ENCODE measurements at regions not wholly inside any gene's neighbourhood (a gene's known extent, or its start where the extent isn't known, plus 50 kb on each side); places are given as distances from the start of the nearest gene placed in this dataset.

GRCh38 chr6:50102676-50103075 lies 52.9 kb upstream of the DEFB112 start:
- Mint-ChIP-seq H3K4me1 (no peaks in the 10 kb centered on the region), H3K27me3 (no peaks in the 10 kb centered on the region), H3K36me3 (ENCODE audit: low read depth) (no peaks in the 10 kb centered on the region), H3K9me3 (no peaks in the 10 kb centered on the region), H3K4me3 (no peak overlapping the region), H3K27ac (no peak overlapping the region)
- CTCF ChIA-PET = no interaction called here
- no peak for DNase-seq
- POLR2A ChIA-PET = no interaction called here

- ChIA-PET CTCF (interaction anchor here (1.1 kb wide), 1 partner anchor 46 kb away, joined by 3 read pairs; no protein-coding TSS in a partner anchor), POLR2A (no interaction called here)
- Mint-ChIP-seq H3K27ac (no peak overlapping the region), H3K4me3 (no peak overlapping the region), H3K27me3 (no peaks in the 10 kb centered on the region), H3K36me3 (ENCODE audit: low read depth) (no peaks in the 10 kb centered on the region), H3K4me1 (no peaks in the 10 kb centered on the region), H3K9me3 (no peaks in the 10 kb centered on the region)
- no peak for DNase-seq
Observed at GRCh38 chr6:50110587-50110986, 60.9 kb upstream of the DEFB112 start.

GRCh38 chr6:50112981-50113857 lies 63.5 kb upstream of the DEFB112 start:
- Mint-ChIP-seq H3K27ac (no peak overlapping the region), H3K4me1 (no peaks in the 10 kb centered on the region), H3K4me3 (no peak overlapping the region), H3K9me3 (no peaks in the 10 kb centered on the region), H3K36me3 (ENCODE audit: low read depth) (no peaks in the 10 kb centered on the region), H3K27me3 (no peaks in the 10 kb centered on the region)
- no peak for DNase-seq
- CTCF ChIA-PET = no interaction called here
- POLR2A ChIA-PET = no interaction called here

- ChIA-PET CTCF (no interaction called here), POLR2A (no interaction called here)
- no peaks in the 10 kb centered on the region for H3K27me3 Mint-ChIP-seq
Observed at GRCh38 chr6:50116390-50116789, 66.7 kb upstream of the DEFB112 start.

GRCh38 chr6:50116797-50117542 lies 67.2 kb upstream of the DEFB112 start:
- Mint-ChIP-seq H3K27ac (no peak overlapping the region), H3K4me3 (no peak overlapping the region), H3K27me3 (no peaks in the 10 kb centered on the region), H3K9me3 (no peaks in the 10 kb centered on the region), H3K4me1 (no peaks in the 10 kb centered on the region), H3K36me3 (ENCODE audit: low read depth) (no peaks in the 10 kb centered on the region)
- POLR2A ChIA-PET = no interaction called here
- CTCF ChIA-PET = no interaction called here
- DNase-seq = no peak

More at GRCh38 chr6:50116390-50116789, 66.7 kb upstream of the DEFB112 start:
- Mint-ChIP-seq H3K4me1 (no peaks in the 10 kb centered on the region), H3K27ac (no peak overlapping the region), H3K9me3 (no peaks in the 10 kb centered on the region), H3K36me3 (ENCODE audit: low read depth) (no peaks in the 10 kb centered on the region), H3K4me3 (no peak overlapping the region)
- DNase-seq = no peak

GRCh38 chr6:50120300-50120699 lies 70.6 kb upstream of the DEFB112 start:
- Mint-ChIP-seq H3K27me3 (no peaks in the 10 kb centered on the region), H3K9me3 (no peaks in the 10 kb centered on the region), H3K36me3 (ENCODE audit: low read depth) (no peaks in the 10 kb centered on the region), H3K4me3 (no peak overlapping the region), H3K27ac (no peak overlapping the region), H3K4me1 (no peaks in the 10 kb centered on the region)
- POLR2A ChIA-PET = no interaction called here
- CTCF ChIA-PET = no interaction called here
- no peak for DNase-seq

GRCh38 chr6:50123688-50124087 lies 74.0 kb upstream of the DEFB112 start:
- ChIA-PET CTCF (no interaction called here), POLR2A (no interaction called here)
- Mint-ChIP-seq H3K27ac (no peak overlapping the region), H3K27me3 (no peaks in the 10 kb centered on the region), H3K4me1 (no peaks in the 10 kb centered on the region), H3K36me3 (ENCODE audit: low read depth) (no peaks in the 10 kb centered on the region), H3K9me3 (no peaks in the 10 kb centered on the region), H3K4me3 (no peak overlapping the region)
- DNase-seq = no peak

- ChIA-PET POLR2A (no interaction called here), CTCF (no interaction called here)
- no peak for DNase-seq
- Mint-ChIP-seq H3K4me3 (no peak overlapping the region), H3K27me3 (no peaks in the 10 kb centered on the region), H3K27ac (no peak overlapping the region), H3K36me3 (ENCODE audit: low read depth) (no peaks in the 10 kb centered on the region), H3K9me3 (no peaks in the 10 kb centered on the region), H3K4me1 (no peaks in the 10 kb centered on the region)
Observed at GRCh38 chr6:50124572-50124971, 74.8 kb upstream of the DEFB112 start.

- H3K27ac Mint-ChIP-seq = no peak overlapping the region
- H3K4me3 Mint-ChIP-seq = no peak overlapping the region
- H3K4me1 Mint-ChIP-seq = no peaks in the 10 kb centered on the region
- ChIA-PET CTCF (no interaction called here), POLR2A (no interaction called here)
- H3K36me3 Mint-ChIP-seq (ENCODE audit: low read depth) = no peaks in the 10 kb centered on the region
- no peaks in the 10 kb centered on the region for H3K27me3 Mint-ChIP-seq
- H3K9me3 Mint-ChIP-seq = no peaks in the 10 kb centered on the region
- no peak for DNase-seq
Observed at GRCh38 chr6:50128420-50129005, 78.8 kb upstream of the DEFB112 start.

- H3K4me3 Mint-ChIP-seq = no peak overlapping the region
- H3K4me1 Mint-ChIP-seq = no peaks in the 10 kb centered on the region
- no peak for DNase-seq
- no peak overlapping the region for H3K27ac Mint-ChIP-seq
- POLR2A ChIA-PET = no interaction called here
- H3K36me3 Mint-ChIP-seq (ENCODE audit: low read depth) = no peaks in the 10 kb centered on the region
- CTCF ChIA-PET = no interaction called here
- no peaks in the 10 kb centered on the region for H3K9me3 Mint-ChIP-seq
- no peaks in the 10 kb centered on the region for H3K27me3 Mint-ChIP-seq
Observed at GRCh38 chr6:50135968-50136367, 86.2 kb upstream of the DEFB112 start.

GRCh38 chr6:50141100-50141499 lies 91.4 kb upstream of the DEFB112 start:
- Mint-ChIP-seq H3K36me3 (ENCODE audit: low read depth) (no peaks in the 10 kb centered on the region), H3K4me1 (no peaks in the 10 kb centered on the region), H3K9me3 (no peaks in the 10 kb centered on the region), H3K27me3 (no peaks in the 10 kb centered on the region), H3K4me3 (no peak overlapping the region), H3K27ac (no peak overlapping the region)
- no peak for DNase-seq
- ChIA-PET POLR2A (no interaction called here), CTCF (no interaction called here)

GRCh38 chr6:50143011-50143719 lies 93.4 kb upstream of the DEFB112 start:
- no peak overlapping the region for H3K27ac Mint-ChIP-seq
- H3K9me3 Mint-ChIP-seq = no peaks in the 10 kb centered on the region
- no peaks in the 10 kb centered on the region for H3K27me3 Mint-ChIP-seq
- no peak for DNase-seq
- ChIA-PET CTCF (no interaction called here), POLR2A (no interaction called here)
- no peaks in the 10 kb centered on the region for H3K36me3 Mint-ChIP-seq (ENCODE audit: low read depth)
- no peak overlapping the region for H3K4me3 Mint-ChIP-seq
- H3K4me1 Mint-ChIP-seq = no peaks in the 10 kb centered on the region

GRCh38 chr6:50145125-50145524 lies 95.4 kb upstream of the DEFB112 start:
- Mint-ChIP-seq H3K27ac (no peak overlapping the region), H3K4me3 (no peak overlapping the region), H3K27me3 (no peaks in the 10 kb centered on the region), H3K9me3 (no peaks in the 10 kb centered on the region), H3K4me1 (no peaks in the 10 kb centered on the region), H3K36me3 (ENCODE audit: low read depth) (no peaks in the 10 kb centered on the region)
- POLR2A ChIA-PET = no interaction called here
- no peak for DNase-seq
- CTCF ChIA-PET = no interaction called here

Data from activated CD4-positive, alpha-beta T cell treated with anti-CD3 and anti-CD28 coated beads, Interleukin-2, amount 10 ng/mL, durations not matched to agents 7 days and 5 days (primary cell).